ENCODE measurements at regions not wholly inside any gene's neighbourhood (a gene's known extent, or its start where the extent isn't known, plus 50 kb on each side); places are given as distances from the start of the nearest gene placed in this dataset.

DNA sequence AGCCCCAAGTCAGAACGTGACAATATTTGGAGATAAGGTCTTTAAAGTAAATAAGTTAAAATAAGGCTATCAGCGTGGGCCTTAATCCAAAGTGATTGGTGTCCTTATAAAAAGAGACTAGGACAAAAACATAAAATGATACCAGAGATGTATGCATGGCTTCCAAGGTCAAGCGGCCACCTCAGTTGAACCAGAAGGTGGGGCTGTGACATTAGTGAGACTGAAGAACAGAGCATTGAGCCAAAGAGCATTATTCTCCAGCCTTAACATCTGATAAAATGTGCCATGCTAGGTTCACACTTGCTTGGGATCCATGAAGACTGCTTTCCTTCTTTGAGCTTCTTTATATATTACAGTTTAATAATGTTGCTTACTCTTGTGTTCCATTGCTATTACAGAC is 554.6 kb downstream of the PLA2G4A start:
- H3K4me3 ChIP-seq (ENCODE audit: low read length): no peak overlapping the region
- no peaks in the 10 kb centered on the region for H3K9me2 ChIP-seq (ENCODE audit: insufficient read depth, low read length)
- no peak overlapping the region for H3K4me2 ChIP-seq (ENCODE audit: low read length)
- no peak overlapping the region for H3K27ac ChIP-seq (ENCODE audit: low read length)
- no peak overlapping the region for H2AFZ ChIP-seq (ENCODE audit: low read depth, low read length)
- no peaks in the 10 kb centered on the region for H3K36me3 ChIP-seq (ENCODE audit: insufficient read depth, low read length)
- TF ChIP-seq MXI1 (conservative IDR thresholded peaks at IDR 0.05; ENCODE audit: poor library complexity, severe bottlenecking) (no peak), SMC3 (conservative IDR thresholded peaks at IDR 0.05; ENCODE audit: poor library complexity) (no peak), EP300 (conservative IDR thresholded peaks at IDR 0.05; ENCODE audit: poor library complexity, severe bottlenecking) (no peak), POLR2AphosphoS5 (IDR thresholded peaks at IDR 0.05) (no peak), TAF1 (IDR thresholded peaks at IDR 0.05; ENCODE audit: low read depth) (no peak), EZH2 (IDR thresholded peaks at IDR 0.05; ENCODE audit: borderline replicate concordance, insufficient read depth, low read length, poor library complexity, severe bottlenecking) (no peak), RAD21 (conservative IDR thresholded peaks at IDR 0.05) (no peak)
- TF ChIP-seq, protein P1, sequence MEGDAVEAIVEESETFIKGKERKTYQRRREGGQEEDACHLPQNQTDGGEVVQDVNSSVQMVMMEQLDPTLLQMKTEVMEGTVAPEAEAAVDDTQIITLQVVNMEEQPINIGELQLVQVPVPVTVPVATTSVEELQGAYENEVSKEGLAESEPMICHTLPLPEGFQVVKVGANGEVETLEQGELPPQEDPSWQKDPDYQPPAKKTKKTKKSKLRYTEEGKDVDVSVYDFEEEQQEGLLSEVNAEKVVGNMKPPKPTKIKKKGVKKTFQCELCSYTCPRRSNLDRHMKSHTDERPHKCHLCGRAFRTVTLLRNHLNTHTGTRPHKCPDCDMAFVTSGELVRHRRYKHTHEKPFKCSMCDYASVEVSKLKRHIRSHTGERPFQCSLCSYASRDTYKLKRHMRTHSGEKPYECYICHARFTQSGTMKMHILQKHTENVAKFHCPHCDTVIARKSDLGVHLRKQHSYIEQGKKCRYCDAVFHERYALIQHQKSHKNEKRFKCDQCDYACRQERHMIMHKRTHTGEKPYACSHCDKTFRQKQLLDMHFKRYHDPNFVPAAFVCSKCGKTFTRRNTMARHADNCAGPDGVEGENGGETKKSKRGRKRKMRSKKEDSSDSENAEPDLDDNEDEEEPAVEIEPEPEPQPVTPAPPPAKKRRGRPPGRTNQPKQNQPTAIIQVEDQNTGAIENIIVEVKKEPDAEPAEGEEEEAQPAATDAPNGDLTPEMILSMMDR (IDR thresholded peaks at IDR 0.05; ENCODE audit: poor library complexity, severe bottlenecking): no peak
- TF ChIP-seq, protein P2, sequence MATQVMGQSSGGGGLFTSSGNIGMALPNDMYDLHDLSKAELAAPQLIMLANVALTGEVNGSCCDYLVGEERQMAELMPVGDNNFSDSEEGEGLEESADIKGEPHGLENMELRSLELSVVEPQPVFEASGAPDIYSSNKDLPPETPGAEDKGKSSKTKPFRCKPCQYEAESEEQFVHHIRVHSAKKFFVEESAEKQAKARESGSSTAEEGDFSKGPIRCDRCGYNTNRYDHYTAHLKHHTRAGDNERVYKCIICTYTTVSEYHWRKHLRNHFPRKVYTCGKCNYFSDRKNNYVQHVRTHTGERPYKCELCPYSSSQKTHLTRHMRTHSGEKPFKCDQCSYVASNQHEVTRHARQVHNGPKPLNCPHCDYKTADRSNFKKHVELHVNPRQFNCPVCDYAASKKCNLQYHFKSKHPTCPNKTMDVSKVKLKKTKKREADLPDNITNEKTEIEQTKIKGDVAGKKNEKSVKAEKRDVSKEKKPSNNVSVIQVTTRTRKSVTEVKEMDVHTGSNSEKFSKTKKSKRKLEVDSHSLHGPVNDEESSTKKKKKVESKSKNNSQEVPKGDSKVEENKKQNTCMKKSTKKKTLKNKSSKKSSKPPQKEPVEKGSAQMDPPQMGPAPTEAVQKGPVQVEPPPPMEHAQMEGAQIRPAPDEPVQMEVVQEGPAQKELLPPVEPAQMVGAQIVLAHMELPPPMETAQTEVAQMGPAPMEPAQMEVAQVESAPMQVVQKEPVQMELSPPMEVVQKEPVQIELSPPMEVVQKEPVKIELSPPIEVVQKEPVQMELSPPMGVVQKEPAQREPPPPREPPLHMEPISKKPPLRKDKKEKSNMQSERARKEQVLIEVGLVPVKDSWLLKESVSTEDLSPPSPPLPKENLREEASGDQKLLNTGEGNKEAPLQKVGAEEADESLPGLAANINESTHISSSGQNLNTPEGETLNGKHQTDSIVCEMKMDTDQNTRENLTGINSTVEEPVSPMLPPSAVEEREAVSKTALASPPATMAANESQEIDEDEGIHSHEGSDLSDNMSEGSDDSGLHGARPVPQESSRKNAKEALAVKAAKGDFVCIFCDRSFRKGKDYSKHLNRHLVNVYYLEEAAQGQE (IDR thresholded peaks at IDR 0.05; ENCODE audit: borderline replicate concordance): no peak
- H3K79me2 ChIP-seq (replicated peaks; ENCODE audit: insufficient read depth, low read length): no peaks in the 10 kb centered on the region
- H4K20me1 ChIP-seq (ENCODE audit: insufficient read depth): no peaks in the 10 kb centered on the region
- H3K9ac ChIP-seq (ENCODE audit: low read length): no peak overlapping the region
- no peaks in the 10 kb centered on the region for H3F3A ChIP-seq (ENCODE audit: insufficient read depth, low read length, poor library complexity, severe bottlenecking)
- H3K9me3 ChIP-seq (ENCODE audit: low read length): no peaks in the 10 kb centered on the region
- H3K27me3 ChIP-seq (ENCODE audit: insufficient read depth, low read depth, low read length): no peaks in the 10 kb centered on the region

DNA sequence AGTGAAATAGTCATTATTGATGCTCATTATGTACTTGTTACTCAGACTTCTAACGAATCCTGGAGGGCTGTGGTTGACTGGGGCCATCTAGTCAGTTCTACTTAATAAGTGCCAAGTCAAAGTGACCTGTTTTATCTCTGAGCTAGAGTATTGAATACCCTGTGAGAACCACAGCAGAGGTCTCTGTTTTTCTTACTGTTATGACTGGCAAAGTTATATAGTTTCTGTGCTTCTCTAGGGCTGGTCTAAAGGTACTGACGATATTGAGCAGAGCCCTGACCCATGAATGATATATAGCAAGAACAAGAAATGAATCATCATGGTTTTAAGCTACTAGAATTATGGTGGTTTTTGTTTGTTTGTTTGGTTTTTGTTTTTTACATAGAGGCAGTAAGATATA is 555.8 kb downstream of the PLA2G4A start:
- no peaks in the 10 kb centered on the region for H3K9me2 ChIP-seq (ENCODE audit: insufficient read depth, low read length)

More for the DNA sequence above, 555.8 kb downstream of the PLA2G4A start:
- TF ChIP-seq, protein P1 (IDR thresholded peaks at IDR 0.05; ENCODE audit: poor library complexity, severe bottlenecking): no peak
- TF ChIP-seq POLR2AphosphoS5 (IDR thresholded peaks at IDR 0.05): no peak
- Histone ChIP-seq H3K79me2 (replicated peaks; ENCODE audit: insufficient read depth, low read length) (no peaks in the 10 kb centered on the region), H3K4me3 (ENCODE audit: low read length) (no peak overlapping the region), H3K36me3 (ENCODE audit: insufficient read depth, low read length) (no peaks in the 10 kb centered on the region), H3F3A (ENCODE audit: insufficient read depth, low read length, poor library complexity, severe bottlenecking) (no peaks in the 10 kb centered on the region), H3K9ac (ENCODE audit: low read length) (no peak overlapping the region), H4K20me1 (ENCODE audit: insufficient read depth) (no peaks in the 10 kb centered on the region), H3K27ac (ENCODE audit: low read length) (no peak overlapping the region), H3K9me3 (ENCODE audit: low read length) (no peaks in the 10 kb centered on the region), H3K27me3 (ENCODE audit: insufficient read depth, low read depth, low read length) (no peaks in the 10 kb centered on the region), H3K4me2 (ENCODE audit: low read length) (no peak overlapping the region), H2AFZ (ENCODE audit: low read depth, low read length) (no peak overlapping the region)
